ENCODE measurements at regions not wholly inside any gene's neighbourhood (a gene's known extent, or its start where the extent isn't known, plus 50 kb on each side); places are given as distances from the start of the nearest gene placed in this dataset.
"Not testable (repeated sequence)": the region's sequence is repeated elsewhere in the genome, so short reads cannot be mapped to it uniquely, and the experiment has no call there.

DNA sequence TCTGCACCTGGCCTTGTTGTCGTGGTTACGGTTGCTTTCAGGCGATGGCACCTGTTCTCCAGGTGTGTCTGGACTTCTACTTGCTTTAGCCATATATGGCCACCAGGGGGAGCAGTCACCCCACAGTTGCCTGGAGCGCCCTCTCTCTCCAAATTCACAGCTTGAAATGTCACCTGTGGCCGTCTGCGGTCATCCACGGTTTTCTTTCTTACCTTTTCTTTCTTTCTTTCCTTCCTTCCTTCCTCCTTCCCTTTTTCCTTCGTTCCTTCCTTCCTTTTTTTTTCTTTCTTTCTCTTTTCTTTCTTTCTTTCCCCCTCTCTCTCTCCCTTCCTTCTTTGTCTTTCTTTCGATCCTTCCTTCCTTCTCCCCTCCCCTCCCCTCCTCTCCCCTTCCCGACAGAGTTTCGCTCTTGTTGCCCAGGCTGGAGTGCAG is 150.5 kb upstream of the VKORC1L1 start:
- no peak for TF ChIP-seq EZH2 (IDR thresholded peaks at IDR 0.05; ENCODE audit: low read length)
- TF ChIP-seq, protein P1, sequence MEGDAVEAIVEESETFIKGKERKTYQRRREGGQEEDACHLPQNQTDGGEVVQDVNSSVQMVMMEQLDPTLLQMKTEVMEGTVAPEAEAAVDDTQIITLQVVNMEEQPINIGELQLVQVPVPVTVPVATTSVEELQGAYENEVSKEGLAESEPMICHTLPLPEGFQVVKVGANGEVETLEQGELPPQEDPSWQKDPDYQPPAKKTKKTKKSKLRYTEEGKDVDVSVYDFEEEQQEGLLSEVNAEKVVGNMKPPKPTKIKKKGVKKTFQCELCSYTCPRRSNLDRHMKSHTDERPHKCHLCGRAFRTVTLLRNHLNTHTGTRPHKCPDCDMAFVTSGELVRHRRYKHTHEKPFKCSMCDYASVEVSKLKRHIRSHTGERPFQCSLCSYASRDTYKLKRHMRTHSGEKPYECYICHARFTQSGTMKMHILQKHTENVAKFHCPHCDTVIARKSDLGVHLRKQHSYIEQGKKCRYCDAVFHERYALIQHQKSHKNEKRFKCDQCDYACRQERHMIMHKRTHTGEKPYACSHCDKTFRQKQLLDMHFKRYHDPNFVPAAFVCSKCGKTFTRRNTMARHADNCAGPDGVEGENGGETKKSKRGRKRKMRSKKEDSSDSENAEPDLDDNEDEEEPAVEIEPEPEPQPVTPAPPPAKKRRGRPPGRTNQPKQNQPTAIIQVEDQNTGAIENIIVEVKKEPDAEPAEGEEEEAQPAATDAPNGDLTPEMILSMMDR (optimal IDR thresholded peaks at IDR 0.05 in 1 of 3, IDR thresholded peaks at IDR 0.05 in 1 of 3, conservative IDR thresholded peaks at IDR 0.05 in 1 of 3; ENCODE audit: extremely low read depth in 1 of 3, insufficient read depth in 2 of 3, low read length in 3 of 3): peak; percentile 30 to 82 (median 80)
- no peak overlapping the region for H3K9ac ChIP-seq (ENCODE audit: control insufficient read depth, extremely low read depth, insufficient read depth, low read length)
- H3K9me3 ChIP-seq (ENCODE audit: control insufficient read depth, low read depth, low read length): no peaks in the 10 kb centered on the region
- H3K36me3 ChIP-seq (ENCODE audit: control insufficient read depth in 2 of 2, extremely low read depth in 1 of 2, insufficient read depth in 2 of 2, low read length in 2 of 2): no peaks in the 10 kb centered on the region
- H2AFZ ChIP-seq (ENCODE audit: control insufficient read depth, low read length): no peak overlapping the region
- no peaks in the 10 kb centered on the region for H3K27me3 ChIP-seq (ENCODE audit: control insufficient read depth, extremely low read depth, insufficient read depth, low read length)
- H3K4me3 ChIP-seq (ENCODE audit: control insufficient read depth in 2 of 3, extremely low read depth in 1 of 3, insufficient read depth in 2 of 3, low read depth in 1 of 3, low read length in 3 of 3): no peak overlapping the region
- H3K4me1 ChIP-seq (ENCODE audit: control insufficient read depth, extremely low read depth, insufficient read depth, low read length): no peaks in the 10 kb centered on the region
- dilution Hi-C loops (cut with MboI; ENCODE audit: extremely low pct_ligation_motif_present, low sequenced_read_pairs): no loop called here
- no peak overlapping the region for H3K27ac ChIP-seq (ENCODE audit: control insufficient read depth, insufficient read depth, low read length)
- H3K9me1 ChIP-seq (ENCODE audit: control insufficient read depth, extremely low read depth, insufficient read depth, low read length): no peaks in the 10 kb centered on the region
- peak; percentile 17 for DNase-seq (ENCODE audit: low read depth, low spot score)
- FAIRE-seq: no peak
- H4K20me1 ChIP-seq (ENCODE audit: control insufficient read depth, extremely low read depth, insufficient read depth, low read length): no peaks in the 10 kb centered on the region
- H3K4me2 ChIP-seq (ENCODE audit: control insufficient read depth, extremely low read depth, insufficient read depth, low read depth, low read length): no peak overlapping the region
- no peaks in the 10 kb centered on the region for H3K79me2 ChIP-seq (ENCODE audit: control insufficient read depth, insufficient read depth, low read length)

GRCh38 chr7:65727182-65727581 is 145.7 kb upstream of the VKORC1L1 start:
- H3K9me1 ChIP-seq (ENCODE audit: control insufficient read depth, extremely low read depth, insufficient read depth, low read length); FAIRE-seq; H3K36me3 ChIP-seq (ENCODE audit: control insufficient read depth in 2 of 2, extremely low read depth in 1 of 2, insufficient read depth in 2 of 2, low read length in 2 of 2); H3K4me1 ChIP-seq (ENCODE audit: control insufficient read depth, extremely low read depth, insufficient read depth, low read length); H3K4me3 ChIP-seq (ENCODE audit: control insufficient read depth in 2 of 3, extremely low read depth in 1 of 3, insufficient read depth in 2 of 3, low read depth in 1 of 3, low read length in 3 of 3); H3K4me2 ChIP-seq (ENCODE audit: control insufficient read depth, extremely low read depth, insufficient read depth, low read depth, low read length); H3K27me3 ChIP-seq (ENCODE audit: control insufficient read depth, extremely low read depth, insufficient read depth, low read length); DNase-seq (ENCODE audit: low read depth, low spot score); dilution Hi-C loops (cut with MboI; ENCODE audit: extremely low pct_ligation_motif_present, low sequenced_read_pairs); H3K9me3 ChIP-seq (ENCODE audit: control insufficient read depth, low read depth, low read length); H3K79me2 ChIP-seq (ENCODE audit: control insufficient read depth, insufficient read depth, low read length); H3K27ac ChIP-seq (ENCODE audit: control insufficient read depth, insufficient read depth, low read length); H4K20me1 ChIP-seq (ENCODE audit: control insufficient read depth, extremely low read depth, insufficient read depth, low read length); H3K9ac ChIP-seq (ENCODE audit: control insufficient read depth, extremely low read depth, insufficient read depth, low read length); H2AFZ ChIP-seq (ENCODE audit: control insufficient read depth, low read length): not testable (repeated sequence)

DNA sequence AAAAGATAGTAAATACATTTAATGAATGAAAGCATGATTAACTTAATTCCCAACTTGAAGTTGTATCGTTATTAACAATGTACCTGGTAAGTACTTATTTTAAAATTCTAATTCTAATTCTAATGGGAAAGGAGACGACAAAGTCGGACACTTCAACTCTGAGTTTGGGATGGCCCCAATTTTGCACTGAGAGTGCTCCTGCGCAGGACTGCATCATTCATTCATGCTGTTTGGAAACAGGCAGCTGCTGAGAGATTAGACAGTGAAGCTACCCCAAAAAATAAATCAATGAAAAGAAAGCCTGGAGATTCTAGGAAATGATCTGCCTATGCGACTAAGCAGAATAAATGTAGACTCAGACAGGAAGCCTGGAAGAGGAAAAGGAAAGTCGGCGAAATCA is 141.7 kb upstream of the VKORC1L1 start:
- Histone ChIP-seq H3K4me2 (ENCODE audit: control insufficient read depth, extremely low read depth, insufficient read depth, low read depth, low read length) (peak overlapping the region; percentile 74), H2AFZ (ENCODE audit: control insufficient read depth, low read length) (peak overlapping the region; percentile 5), H3K79me2 (ENCODE audit: control insufficient read depth, insufficient read depth, low read length) (no peaks in the 10 kb centered on the region), H3K4me3 (ENCODE audit: control insufficient read depth in 2 of 3, extremely low read depth in 1 of 3, insufficient read depth in 2 of 3, low read depth in 1 of 3, low read length in 3 of 3) (peak overlapping the region in 1 of 3 experiments; percentile 51), H3K36me3 (ENCODE audit: control insufficient read depth in 2 of 2, extremely low read depth in 1 of 2, insufficient read depth in 2 of 2, low read length in 2 of 2) (no peaks in the 10 kb centered on the region), H3K9ac (ENCODE audit: control insufficient read depth, extremely low read depth, insufficient read depth, low read length) (no peak overlapping the region), H3K27ac (ENCODE audit: control insufficient read depth, insufficient read depth, low read length) (no peak overlapping the region), H3K4me1 (ENCODE audit: control insufficient read depth, extremely low read depth, insufficient read depth, low read length) (peaks cover 2% of the 10 kb centered on the region), H3K27me3 (ENCODE audit: control insufficient read depth, extremely low read depth, insufficient read depth, low read length) (no peaks in the 10 kb centered on the region), H4K20me1 (ENCODE audit: control insufficient read depth, extremely low read depth, insufficient read depth, low read length) (no peaks in the 10 kb centered on the region), H3K9me1 (ENCODE audit: control insufficient read depth, extremely low read depth, insufficient read depth, low read length) (no peaks in the 10 kb centered on the region), H3K9me3 (ENCODE audit: control insufficient read depth, low read depth, low read length) (no peaks in the 10 kb centered on the region)
- FAIRE-seq (no peak), DNase-seq (ENCODE audit: low read depth, low spot score) (no peak)
- TF ChIP-seq EZH2 (IDR thresholded peaks at IDR 0.05; ENCODE audit: low read length): no peak
- TF ChIP-seq, protein P1 (optimal IDR thresholded peaks at IDR 0.05 in 1 of 3, IDR thresholded peaks at IDR 0.05 in 1 of 3, conservative IDR thresholded peaks at IDR 0.05 in 1 of 3; ENCODE audit: extremely low read depth in 1 of 3, insufficient read depth in 2 of 3, low read length in 3 of 3): no peak
- dilution Hi-C loops (cut with MboI; ENCODE audit: extremely low pct_ligation_motif_present, low sequenced_read_pairs): no loop called here

Measured in keratinocyte (primary cell).